RWPE1 (cell line): ENCODE measurements at regions not wholly inside any gene's neighbourhood (a gene's known extent, or its start where the extent isn't known, plus 50 kb on each side); places are given as distances from the start of the nearest gene placed in this dataset.
A peak's percentile ranks its signal among the peaks of the same experiment; 100 is the strongest.

ENCODE experiments used
- CTCF ChIA-PET: fragments of 350-600 bp; sonication (Branson Sonifier 250); formaldehyde crosslinking; extraction: SDS; loops from one replicate; lab custom pipeline; 2021; lab: Yijun Ruan, JAX
- POLR2A ChIA-PET: fragments of 400-600 bp; formaldehyde crosslinking; extraction: SDS; loops from one replicate; lab custom pipeline; 2020; ENCODE audit warnings: antibody characterized with exemption; ENCODE audit not compliant: low non-redundant PET; lab: Yijun Ruan, JAX
- DNase-seq: peaks from one replicate; pipeline ENCODE4 v3.0.0; 2012; ENCODE audit warnings: low spot score
- H3K27ac ChIP-seq: fragments of 450-650 bp; 2 replicates; pipeline ENCODE4 v1.5.1; 2017
- CTCF ChIP-seq: fragments of 450-650 bp; conservative IDR thresholded peaks from 2 replicates; pipeline ENCODE4 v1.5.1; 2017; ENCODE audit warnings: low read depth, mild to moderate bottlenecking

- POLR2A ChIA-PET, result no interaction called here
- CTCF ChIA-PET, result interaction anchor here (0.5 kb wide), 1 partner anchor 79 kb away, joined by 4 read pairs; no protein-coding TSS in a partner anchor
Measured at GRCh38 chr7:93013446-93014061, 104.2 kb downstream of the SAMD9 start.

GRCh38 chr7:93011351-93012294, 106.2 kb downstream of the SAMD9 start:
- no peak overlapping the region for H3K27ac ChIP-seq
- peak; percentile 47 for DNase-seq
- CTCF ChIA-PET, result interaction anchor here (0.6 to 1.1 kb wide), 3 partner anchors 9 to 13 kb away, joined by 3 read pairs; no protein-coding TSS in a partner anchor
- TF ChIP-seq CTCF, result no peak
- POLR2A ChIA-PET, result no interaction called here

More at GRCh38 chr7:93013446-93014061, 104.2 kb downstream of the SAMD9 start:
- TF ChIP-seq CTCF, result no peak
- no peak overlapping the region for H3K27ac ChIP-seq
- no peak for DNase-seq

- CTCF ChIA-PET, result interaction anchor here (0.6 kb wide), 2 partner anchors 20 to 175 kb away, joined by 3 read pairs; no protein-coding TSS in a partner anchor
- DNase-seq, result no peak
- TF ChIP-seq CTCF, result no peak
- POLR2A ChIA-PET, result no interaction called here
- H3K27ac ChIP-seq, result no peak overlapping the region
Measured at GRCh38 chr7:93008833-93009232, 108.9 kb downstream of the SAMD9 start.

GRCh38 chr7:93006480-93007095, 111.2 kb downstream of the SAMD9 start:
- ChIA-PET POLR2A (interaction anchor here (0.7 kb wide), 1 partner anchor 11 kb away, joined by 3 read pairs; no protein-coding TSS in a partner anchor), CTCF (interaction anchor here (0.7 kb wide), 1 partner anchor 19 kb away, joined by 3 read pairs; no protein-coding TSS in a partner anchor)
- DNase-seq, result no peak
- no peak overlapping the region for H3K27ac ChIP-seq
- no peak for TF ChIP-seq CTCF

- ChIA-PET CTCF (no interaction called here), POLR2A (no interaction called here)
- H3K27ac ChIP-seq, result no peak overlapping the region
- TF ChIP-seq CTCF, result no peak
- DNase-seq, result no peak
Measured at GRCh38 chr7:93004906-93005305, 112.9 kb downstream of the SAMD9 start.

- POLR2A ChIA-PET, result no interaction called here
- no peak overlapping the region for H3K27ac ChIP-seq
- CTCF ChIA-PET, result interaction anchor here (1.0 kb wide), 1 partner anchor 164 kb away, joined by 3 read pairs; no protein-coding TSS in a partner anchor
- DNase-seq, result no peak
- TF ChIP-seq CTCF, result no peak
Measured at GRCh38 chr7:92997719-92998118, 120.1 kb downstream of the SAMD9 start.
